ENCODE measurements at regions not wholly inside any gene's neighbourhood (a gene's known extent, or its start where the extent isn't known, plus 50 kb on each side); places are given as distances from the start of the nearest gene placed in this dataset.

- no peak for DNase-seq (ENCODE audit: low spot score)
Measured at GRCh38 chr1:228987736-228988506, 252.6 kb downstream of the RHOU start.

- DNase-seq (ENCODE audit: low spot score), result no peak
Measured at GRCh38 chr1:228988664-228989063, 253.4 kb downstream of the RHOU start.

GRCh38 chr1:228989176-228989575, 253.9 kb downstream of the RHOU start:
- DNase-seq (ENCODE audit: low spot score), result no peak

GRCh38 chr1:228989676-228989991, 254.4 kb downstream of the RHOU start:
- DNase-seq (ENCODE audit: low spot score), result no peak

GRCh38 chr1:228989992-228990827, 254.9 kb downstream of the RHOU start:
- DNase-seq (ENCODE audit: low spot score), result no peak

- no peak for DNase-seq (ENCODE audit: low spot score)
Measured at GRCh38 chr1:228990906-228991569, 255.8 kb downstream of the RHOU start.

- no peak for DNase-seq (ENCODE audit: low spot score)
Measured at GRCh38 chr1:228992044-228992443, 256.8 kb downstream of the RHOU start.

GRCh38 chr1:228992907-228993535, 257.7 kb downstream of the RHOU start:
- no peak for DNase-seq (ENCODE audit: low spot score)

- DNase-seq (ENCODE audit: low spot score), result no peak
Measured at GRCh38 chr1:228994676-228995594, 259.7 kb downstream of the RHOU start.

- DNase-seq (ENCODE audit: low spot score), result no peak
Measured at GRCh38 chr1:228996281-228996680, 261.0 kb downstream of the RHOU start.

GRCh38 chr1:228997721-228998144, 262.5 kb downstream of the RHOU start:
- no peak for DNase-seq (ENCODE audit: low spot score)

- no peak for DNase-seq (ENCODE audit: low spot score)
Measured at GRCh38 chr1:228998179-228998578, 262.9 kb downstream of the RHOU start.

GRCh38 chr1:228999446-229000170, 264.3 kb downstream of the RHOU start:
- no peak for DNase-seq (ENCODE audit: low spot score)

- DNase-seq (ENCODE audit: low spot score), result no peak
Measured at GRCh38 chr1:229000187-229000586, 264.9 kb downstream of the RHOU start.

- no peak for DNase-seq (ENCODE audit: low spot score)
Measured at GRCh38 chr1:229001467-229002011, 266.3 kb downstream of the RHOU start.

GRCh38 chr1:229002037-229002436, 266.8 kb downstream of the RHOU start:
- no peak for DNase-seq (ENCODE audit: low spot score)

GRCh38 chr1:229002451-229002960, 267.2 kb downstream of the RHOU start:
- no peak for DNase-seq (ENCODE audit: low spot score)

- no peak for DNase-seq (ENCODE audit: low spot score)
Measured at GRCh38 chr1:229003233-229004031, 267.5 kb upstream of the RAB4A start.

Measured in HT-29 (cell line).